ENCODE measurements at regions not wholly inside any gene's neighbourhood (a gene's known extent, or its start where the extent isn't known, plus 50 kb on each side); places are given as distances from the start of the nearest gene placed in this dataset.

GRCh38 chr2:65495251-65495877, 63.0 kb upstream of the SPRED2 start:
- no peaks in the 10 kb centered on the region for H3K36me3 ChIP-seq (ENCODE audit: control insufficient read depth, insufficient read depth, low read length, severe bottlenecking)

GRCh38 chr2:65494078-65494477, 61.7 kb upstream of the SPRED2 start:
- Histone ChIP-seq H3K36me3 (ENCODE audit: control insufficient read depth, insufficient read depth, low read length, severe bottlenecking) (no peaks in the 10 kb centered on the region), H3K9me3 (ENCODE audit: control insufficient read depth, low read length) (peaks cover 7% of the 10 kb centered on the region), H3K27me3 (replicated peaks; ENCODE audit: control insufficient read depth, insufficient read depth, low read length) (no peaks in the 10 kb centered on the region), H3K4me3 (ENCODE audit: low read length) (no peak overlapping the region), H3K4me1 (ENCODE audit: control insufficient read depth, insufficient read depth, low read length) (peaks cover 4% of the 10 kb centered on the region), H3K9ac (ENCODE audit: low read length) (no peak overlapping the region)
- no peak for DNase-seq (ENCODE audit: low read depth)

More at GRCh38 chr2:65495251-65495877, 63.0 kb upstream of the SPRED2 start:
- DNase-seq (ENCODE audit: low read depth), result no peak
- Histone ChIP-seq H3K27me3 (replicated peaks; ENCODE audit: control insufficient read depth, insufficient read depth, low read length) (no peaks in the 10 kb centered on the region), H3K4me3 (ENCODE audit: low read length) (no peak overlapping the region), H3K4me1 (ENCODE audit: control insufficient read depth, insufficient read depth, low read length) (peaks cover 4% of the 10 kb centered on the region), H3K9me3 (ENCODE audit: control insufficient read depth, low read length) (no peaks in the 10 kb centered on the region), H3K9ac (ENCODE audit: low read length) (no peak overlapping the region)

- peaks cover 4% of the 10 kb centered on the region for H3K4me1 ChIP-seq (ENCODE audit: control insufficient read depth, insufficient read depth, low read length)
- H3K9me3 ChIP-seq (ENCODE audit: control insufficient read depth, low read length), result peaks cover 34% of the 10 kb centered on the region
- H3K36me3 ChIP-seq (ENCODE audit: control insufficient read depth, insufficient read depth, low read length, severe bottlenecking), result no peaks in the 10 kb centered on the region
- no peak overlapping the region for H3K9ac ChIP-seq (ENCODE audit: low read length)
- H3K27me3 ChIP-seq (replicated peaks; ENCODE audit: control insufficient read depth, insufficient read depth, low read length), result no peaks in the 10 kb centered on the region
- DNase-seq (ENCODE audit: low read depth), result peak; percentile 30
- no peak overlapping the region for H3K4me3 ChIP-seq (ENCODE audit: low read length)
Measured at GRCh38 chr2:65491381-65491905, 59.0 kb upstream of the SPRED2 start.

- H3K9ac ChIP-seq (ENCODE audit: low read length), result no peak overlapping the region
- peaks cover under 1% of the 10 kb centered on the region for H3K4me1 ChIP-seq (ENCODE audit: control insufficient read depth, insufficient read depth, low read length)
- no peaks in the 10 kb centered on the region for H3K27me3 ChIP-seq (replicated peaks; ENCODE audit: control insufficient read depth, insufficient read depth, low read length)
- H3K4me3 ChIP-seq (ENCODE audit: low read length), result no peak overlapping the region
- no peak for DNase-seq (ENCODE audit: low read depth)
- H3K36me3 ChIP-seq (ENCODE audit: control insufficient read depth, insufficient read depth, low read length, severe bottlenecking), result no peaks in the 10 kb centered on the region
- H3K9me3 ChIP-seq (ENCODE audit: control insufficient read depth, low read length), result peaks cover 39% of the 10 kb centered on the region
Measured at GRCh38 chr2:65490222-65490621, 57.8 kb upstream of the SPRED2 start.

GRCh38 chr2:65489269-65489668, 56.9 kb upstream of the SPRED2 start:
- Histone ChIP-seq H3K9ac (ENCODE audit: low read length) (no peak overlapping the region), H3K4me1 (ENCODE audit: control insufficient read depth, insufficient read depth, low read length) (no peaks in the 10 kb centered on the region), H3K4me3 (ENCODE audit: low read length) (no peak overlapping the region), H3K9me3 (ENCODE audit: control insufficient read depth, low read length) (peaks cover 39% of the 10 kb centered on the region), H3K27me3 (replicated peaks; ENCODE audit: control insufficient read depth, insufficient read depth, low read length) (no peaks in the 10 kb centered on the region), H3K36me3 (ENCODE audit: control insufficient read depth, insufficient read depth, low read length, severe bottlenecking) (no peaks in the 10 kb centered on the region)
- no peak for DNase-seq (ENCODE audit: low read depth)

- H3K27me3 ChIP-seq (replicated peaks; ENCODE audit: control insufficient read depth, insufficient read depth, low read length), result no peaks in the 10 kb centered on the region
- peak overlapping the region; percentile 31 for H3K4me3 ChIP-seq (ENCODE audit: low read length)
- H3K36me3 ChIP-seq (ENCODE audit: control insufficient read depth, insufficient read depth, low read length, severe bottlenecking), result no peaks in the 10 kb centered on the region
- peaks cover 39% of the 10 kb centered on the region for H3K9me3 ChIP-seq (ENCODE audit: control insufficient read depth, low read length)
- no peak for DNase-seq (ENCODE audit: low read depth)
- H3K9ac ChIP-seq (ENCODE audit: low read length), result no peak overlapping the region
- no peaks in the 10 kb centered on the region for H3K4me1 ChIP-seq (ENCODE audit: control insufficient read depth, insufficient read depth, low read length)
Measured at GRCh38 chr2:65488527-65488926, 56.1 kb upstream of the SPRED2 start.

- H3K4me3 ChIP-seq (ENCODE audit: low read length), result no peak overlapping the region
- H3K36me3 ChIP-seq (ENCODE audit: control insufficient read depth, insufficient read depth, low read length, severe bottlenecking), result no peaks in the 10 kb centered on the region
- no peaks in the 10 kb centered on the region for H3K27me3 ChIP-seq (replicated peaks; ENCODE audit: control insufficient read depth, insufficient read depth, low read length)
- DNase-seq (ENCODE audit: low read depth), result no peak
- no peaks in the 10 kb centered on the region for H3K4me1 ChIP-seq (ENCODE audit: control insufficient read depth, insufficient read depth, low read length)
- peaks cover 39% of the 10 kb centered on the region for H3K9me3 ChIP-seq (ENCODE audit: control insufficient read depth, low read length)
- H3K9ac ChIP-seq (ENCODE audit: low read length), result no peak overlapping the region
Measured at GRCh38 chr2:65487404-65487803, 55.0 kb upstream of the SPRED2 start.

GRCh38 chr2:65486802-65487201, 54.4 kb upstream of the SPRED2 start:
- H3K4me1 ChIP-seq (ENCODE audit: control insufficient read depth, insufficient read depth, low read length), result no peaks in the 10 kb centered on the region
- peaks cover 39% of the 10 kb centered on the region for H3K9me3 ChIP-seq (ENCODE audit: control insufficient read depth, low read length)
- H3K36me3 ChIP-seq (ENCODE audit: control insufficient read depth, insufficient read depth, low read length, severe bottlenecking), result no peaks in the 10 kb centered on the region
- DNase-seq (ENCODE audit: low read depth), result no peak
- H3K27me3 ChIP-seq (replicated peaks; ENCODE audit: control insufficient read depth, insufficient read depth, low read length), result no peaks in the 10 kb centered on the region
- H3K4me3 ChIP-seq (ENCODE audit: low read length), result no peak overlapping the region
- H3K9ac ChIP-seq (ENCODE audit: low read length), result no peak overlapping the region

GRCh38 chr2:65486282-65486681, 53.9 kb upstream of the SPRED2 start:
- Histone ChIP-seq H3K9me3 (ENCODE audit: control insufficient read depth, low read length) (peaks cover 39% of the 10 kb centered on the region), H3K4me1 (ENCODE audit: control insufficient read depth, insufficient read depth, low read length) (no peaks in the 10 kb centered on the region), H3K9ac (ENCODE audit: low read length) (no peak overlapping the region), H3K27me3 (replicated peaks; ENCODE audit: control insufficient read depth, insufficient read depth, low read length) (no peaks in the 10 kb centered on the region), H3K4me3 (ENCODE audit: low read length) (no peak overlapping the region), H3K36me3 (ENCODE audit: control insufficient read depth, insufficient read depth, low read length, severe bottlenecking) (no peaks in the 10 kb centered on the region)
- DNase-seq (ENCODE audit: low read depth), result no peak

- H3K27me3 ChIP-seq (replicated peaks; ENCODE audit: control insufficient read depth, insufficient read depth, low read length), result no peaks in the 10 kb centered on the region
- H3K9ac ChIP-seq (ENCODE audit: low read length), result no peak overlapping the region
- no peaks in the 10 kb centered on the region for H3K36me3 ChIP-seq (ENCODE audit: control insufficient read depth, insufficient read depth, low read length, severe bottlenecking)
- no peak overlapping the region for H3K4me3 ChIP-seq (ENCODE audit: low read length)
- no peaks in the 10 kb centered on the region for H3K4me1 ChIP-seq (ENCODE audit: control insufficient read depth, insufficient read depth, low read length)
- DNase-seq (ENCODE audit: low read depth), result no peak
- H3K9me3 ChIP-seq (ENCODE audit: control insufficient read depth, low read length), result peaks cover 39% of the 10 kb centered on the region
Measured at GRCh38 chr2:65485839-65486238, 53.4 kb upstream of the SPRED2 start.

- H3K27me3 ChIP-seq (replicated peaks; ENCODE audit: control insufficient read depth, insufficient read depth, low read length), result no peaks in the 10 kb centered on the region
- no peak for DNase-seq (ENCODE audit: low read depth)
- H3K36me3 ChIP-seq (ENCODE audit: control insufficient read depth, insufficient read depth, low read length, severe bottlenecking), result no peaks in the 10 kb centered on the region
- no peak overlapping the region for H3K9ac ChIP-seq (ENCODE audit: low read length)
- no peak overlapping the region for H3K4me3 ChIP-seq (ENCODE audit: low read length)
- no peaks in the 10 kb centered on the region for H3K4me1 ChIP-seq (ENCODE audit: control insufficient read depth, insufficient read depth, low read length)
- H3K9me3 ChIP-seq (ENCODE audit: control insufficient read depth, low read length), result peaks cover 28% of the 10 kb centered on the region
Measured at GRCh38 chr2:65483763-65484162, 51.4 kb upstream of the SPRED2 start.

- no peaks in the 10 kb centered on the region for H3K36me3 ChIP-seq (ENCODE audit: control insufficient read depth, insufficient read depth, low read length, severe bottlenecking)
- no peaks in the 10 kb centered on the region for H3K4me1 ChIP-seq (ENCODE audit: control insufficient read depth, insufficient read depth, low read length)
- peaks cover 21% of the 10 kb centered on the region for H3K9me3 ChIP-seq (ENCODE audit: control insufficient read depth, low read length)
- no peak overlapping the region for H3K9ac ChIP-seq (ENCODE audit: low read length)
- no peaks in the 10 kb centered on the region for H3K27me3 ChIP-seq (replicated peaks; ENCODE audit: control insufficient read depth, insufficient read depth, low read length)
- no peak for DNase-seq (ENCODE audit: low read depth)
- no peak overlapping the region for H3K4me3 ChIP-seq (ENCODE audit: low read length)
Measured at GRCh38 chr2:65482971-65483370, 50.6 kb upstream of the SPRED2 start.

Data from adipocyte (in vitro differentiated cells).